ENCODE measurements at regions not wholly inside any gene's neighbourhood (a gene's known extent, or its start where the extent isn't known, plus 50 kb on each side); places are given as distances from the start of the nearest gene placed in this dataset.

DNA sequence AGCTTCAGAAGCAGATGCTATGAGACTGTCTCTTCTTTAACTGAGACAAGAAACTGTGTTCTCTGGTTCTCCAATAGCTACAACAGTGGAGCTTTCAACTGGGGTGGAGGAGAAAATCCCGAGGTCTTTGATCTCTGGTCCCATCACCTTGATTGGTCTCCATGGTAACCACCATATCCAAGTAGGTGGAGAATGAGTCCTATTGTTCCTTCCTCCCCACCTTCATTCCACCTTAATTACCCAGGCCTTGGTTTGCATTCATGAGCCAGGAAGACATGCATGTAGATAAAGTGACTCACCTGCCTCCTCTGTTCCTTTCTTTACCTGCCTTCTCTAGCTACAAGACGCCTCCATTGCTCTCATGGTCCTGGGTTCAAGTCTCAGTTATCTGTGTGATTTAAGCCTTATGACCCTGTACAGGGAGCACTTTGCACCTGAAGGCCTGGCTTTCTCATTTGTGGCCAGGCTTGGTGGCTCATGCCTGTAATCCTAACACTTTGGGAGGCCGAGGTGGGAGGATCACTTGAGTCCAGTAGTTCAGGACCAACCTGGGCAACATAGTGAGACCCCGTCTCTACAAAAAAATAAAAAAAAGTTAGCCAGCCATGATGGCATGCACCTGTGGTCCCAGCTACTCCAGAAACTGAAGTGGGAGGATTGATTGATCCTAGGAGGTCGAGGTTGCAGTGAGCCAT, 157.7 kb upstream of the TBX3 start:
- TF ChIP-seq CTCF (IDR thresholded peaks at IDR 0.05) (no peak), POLR2A (IDR thresholded peaks at IDR 0.05) (no peak)
